ENCODE measurements at regions not wholly inside any gene's neighbourhood (a gene's known extent, or its start where the extent isn't known, plus 50 kb on each side); places are given as distances from the start of the nearest gene placed in this dataset.

DNA sequence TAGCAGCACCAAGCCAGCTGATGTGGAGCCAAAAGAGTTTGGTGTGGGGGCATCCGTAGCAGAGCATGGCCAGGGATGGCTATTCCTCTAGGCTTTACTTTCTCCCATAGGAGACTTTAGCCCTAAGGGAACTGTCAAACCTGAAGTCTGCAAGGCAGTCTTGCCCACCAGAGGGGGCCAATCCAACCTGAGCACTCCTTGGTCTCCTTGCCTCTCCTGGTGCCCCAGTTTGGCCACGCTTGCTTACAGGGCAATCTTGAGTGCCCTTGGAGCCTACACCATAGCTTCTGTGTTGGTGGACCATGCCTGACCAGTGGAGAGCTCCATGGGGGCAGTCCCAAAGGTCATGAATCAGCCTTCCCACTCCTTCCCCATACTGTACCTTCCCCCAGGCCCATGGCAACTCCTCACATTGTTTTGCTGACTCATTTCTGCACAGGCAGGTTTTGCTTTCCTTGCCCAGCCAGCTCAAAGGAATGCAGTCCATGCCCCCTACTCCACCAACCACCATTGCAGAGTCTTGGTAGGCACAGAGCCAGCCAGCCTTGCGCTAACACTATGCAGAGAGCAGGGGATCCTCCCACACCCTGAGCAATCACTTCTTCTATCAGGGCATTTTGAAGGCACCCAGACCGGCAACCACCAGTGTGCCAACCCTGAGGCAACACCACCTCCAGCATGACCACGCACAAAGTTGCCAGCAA, 1421.2 kb upstream of the RAG2 start (continued):
- TF ChIP-seq, protein P1, sequence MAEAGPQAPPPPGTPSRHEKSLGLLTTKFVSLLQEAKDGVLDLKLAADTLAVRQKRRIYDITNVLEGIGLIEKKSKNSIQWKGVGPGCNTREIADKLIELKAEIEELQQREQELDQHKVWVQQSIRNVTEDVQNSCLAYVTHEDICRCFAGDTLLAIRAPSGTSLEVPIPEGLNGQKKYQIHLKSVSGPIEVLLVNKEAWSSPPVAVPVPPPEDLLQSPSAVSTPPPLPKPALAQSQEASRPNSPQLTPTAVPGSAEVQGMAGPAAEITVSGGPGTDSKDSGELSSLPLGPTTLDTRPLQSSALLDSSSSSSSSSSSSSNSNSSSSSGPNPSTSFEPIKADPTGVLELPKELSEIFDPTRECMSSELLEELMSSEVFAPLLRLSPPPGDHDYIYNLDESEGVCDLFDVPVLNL (CRISPR knock-in tag; IDR thresholded peaks at IDR 0.05; ENCODE audit: borderline replicate concordance, low read depth) = no peak
- TF ChIP-seq NFATC4 (CRISPR knock-in tag; IDR thresholded peaks at IDR 0.05) (no peak), AR (CRISPR knock-in tag; IDR thresholded peaks at IDR 0.05) (no peak)

- no peak for DNase-seq (ENCODE audit: low spot score)
- POLR2A ChIA-PET = no interaction called here
- Mint-ChIP-seq H3K4me3 (no peak overlapping the region), H3K36me3 (peaks cover 41% of the 10 kb centered on the region), H3K9me3 (peaks cover 54% of the 10 kb centered on the region), H3K4me1 (no peaks in the 10 kb centered on the region), H3K27me3 (ENCODE audit: low read depth) (peaks cover 3% of the 10 kb centered on the region; the same call in 1 of the 2 replicates), H3K27ac (no peak overlapping the region)
- CTCF ChIA-PET = no interaction called here
- no peak for ATAC-seq
- TF ChIP-seq FOXP4 (CRISPR knock-in tag; IDR thresholded peaks at IDR 0.05) (no peak), ESRRA (CRISPR knock-in tag; IDR thresholded peaks at IDR 0.05; ENCODE audit: borderline replicate concordance) (no peak), ATF1 (CRISPR knock-in tag; IDR thresholded peaks at IDR 0.05) (no peak), CREM (CRISPR knock-in tag; IDR thresholded peaks at IDR 0.05) (no peak), ZBTB43 (CRISPR knock-in tag; IDR thresholded peaks at IDR 0.05) (no peak), PRRX2 (CRISPR knock-in tag; IDR thresholded peaks at IDR 0.05) (no peak), TEAD1 (CRISPR knock-in tag; IDR thresholded peaks at IDR 0.05) (no peak), ZNF281 (CRISPR knock-in tag; IDR thresholded peaks at IDR 0.05) (no peak), MXD4 (CRISPR knock-in tag; IDR thresholded peaks at IDR 0.05; ENCODE audit: borderline replicate concordance) (no peak), ZBTB21 (CRISPR knock-in tag; IDR thresholded peaks at IDR 0.05; ENCODE audit: borderline replicate concordance) (no peak), SP1 (CRISPR knock-in tag; conservative IDR thresholded peaks at IDR 0.05) (no peak), OVOL2 (CRISPR knock-in tag; IDR thresholded peaks at IDR 0.05; ENCODE audit: borderline replicate concordance) (no peak), NR1H2 (CRISPR knock-in tag; IDR thresholded peaks at IDR 0.05) (no peak)
- TF ChIP-seq, protein P2, sequence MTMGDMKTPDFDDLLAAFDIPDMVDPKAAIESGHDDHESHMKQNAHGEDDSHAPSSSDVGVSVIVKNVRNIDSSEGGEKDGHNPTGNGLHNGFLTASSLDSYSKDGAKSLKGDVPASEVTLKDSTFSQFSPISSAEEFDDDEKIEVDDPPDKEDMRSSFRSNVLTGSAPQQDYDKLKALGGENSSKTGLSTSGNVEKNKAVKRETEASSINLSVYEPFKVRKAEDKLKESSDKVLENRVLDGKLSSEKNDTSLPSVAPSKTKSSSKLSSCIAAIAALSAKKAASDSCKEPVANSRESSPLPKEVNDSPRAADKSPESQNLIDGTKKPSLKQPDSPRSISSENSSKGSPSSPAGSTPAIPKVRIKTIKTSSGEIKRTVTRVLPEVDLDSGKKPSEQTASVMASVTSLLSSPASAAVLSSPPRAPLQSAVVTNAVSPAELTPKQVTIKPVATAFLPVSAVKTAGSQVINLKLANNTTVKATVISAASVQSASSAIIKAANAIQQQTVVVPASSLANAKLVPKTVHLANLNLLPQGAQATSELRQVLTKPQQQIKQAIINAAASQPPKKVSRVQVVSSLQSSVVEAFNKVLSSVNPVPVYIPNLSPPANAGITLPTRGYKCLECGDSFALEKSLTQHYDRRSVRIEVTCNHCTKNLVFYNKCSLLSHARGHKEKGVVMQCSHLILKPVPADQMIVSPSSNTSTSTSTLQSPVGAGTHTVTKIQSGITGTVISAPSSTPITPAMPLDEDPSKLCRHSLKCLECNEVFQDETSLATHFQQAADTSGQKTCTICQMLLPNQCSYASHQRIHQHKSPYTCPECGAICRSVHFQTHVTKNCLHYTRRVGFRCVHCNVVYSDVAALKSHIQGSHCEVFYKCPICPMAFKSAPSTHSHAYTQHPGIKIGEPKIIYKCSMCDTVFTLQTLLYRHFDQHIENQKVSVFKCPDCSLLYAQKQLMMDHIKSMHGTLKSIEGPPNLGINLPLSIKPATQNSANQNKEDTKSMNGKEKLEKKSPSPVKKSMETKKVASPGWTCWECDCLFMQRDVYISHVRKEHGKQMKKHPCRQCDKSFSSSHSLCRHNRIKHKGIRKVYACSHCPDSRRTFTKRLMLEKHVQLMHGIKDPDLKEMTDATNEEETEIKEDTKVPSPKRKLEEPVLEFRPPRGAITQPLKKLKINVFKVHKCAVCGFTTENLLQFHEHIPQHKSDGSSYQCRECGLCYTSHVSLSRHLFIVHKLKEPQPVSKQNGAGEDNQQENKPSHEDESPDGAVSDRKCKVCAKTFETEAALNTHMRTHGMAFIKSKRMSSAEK (CRISPR knock-in tag; IDR thresholded peaks at IDR 0.05; ENCODE audit: borderline replicate concordance) = no peak
- TF ChIP-seq, protein P3, sequence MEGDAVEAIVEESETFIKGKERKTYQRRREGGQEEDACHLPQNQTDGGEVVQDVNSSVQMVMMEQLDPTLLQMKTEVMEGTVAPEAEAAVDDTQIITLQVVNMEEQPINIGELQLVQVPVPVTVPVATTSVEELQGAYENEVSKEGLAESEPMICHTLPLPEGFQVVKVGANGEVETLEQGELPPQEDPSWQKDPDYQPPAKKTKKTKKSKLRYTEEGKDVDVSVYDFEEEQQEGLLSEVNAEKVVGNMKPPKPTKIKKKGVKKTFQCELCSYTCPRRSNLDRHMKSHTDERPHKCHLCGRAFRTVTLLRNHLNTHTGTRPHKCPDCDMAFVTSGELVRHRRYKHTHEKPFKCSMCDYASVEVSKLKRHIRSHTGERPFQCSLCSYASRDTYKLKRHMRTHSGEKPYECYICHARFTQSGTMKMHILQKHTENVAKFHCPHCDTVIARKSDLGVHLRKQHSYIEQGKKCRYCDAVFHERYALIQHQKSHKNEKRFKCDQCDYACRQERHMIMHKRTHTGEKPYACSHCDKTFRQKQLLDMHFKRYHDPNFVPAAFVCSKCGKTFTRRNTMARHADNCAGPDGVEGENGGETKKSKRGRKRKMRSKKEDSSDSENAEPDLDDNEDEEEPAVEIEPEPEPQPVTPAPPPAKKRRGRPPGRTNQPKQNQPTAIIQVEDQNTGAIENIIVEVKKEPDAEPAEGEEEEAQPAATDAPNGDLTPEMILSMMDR (IDR thresholded peaks at IDR 0.05) = no peak
Measured at GRCh38 chr11:38014405-38014804, 1416.4 kb upstream of the RAG2 start.

Measured in WTC11 (cell line).